HCT116 (cell line): ENCODE measurements at regions not wholly inside any gene's neighbourhood (a gene's known extent, or its start where the extent isn't known, plus 50 kb on each side); places are given as distances from the start of the nearest gene placed in this dataset.

ENCODE experiments used
- ATF3 ChIP-seq: IDR thresholded peaks from 2 replicates; pipeline ENCODE4 v1.6.1; 2012
- CTCF ChIP-seq, 3 experiments: fragments of 200-600 bp in 1 of 3; sonication (generic) in 1 of 3; IDR thresholded peaks in 2 of 3; conservative IDR thresholded peaks in 1 of 3; 2 replicates each; pipeline ENCODE4 v1.5.1; 2012 to 2017; ENCODE audit warnings: low read depth in 2 of 3, low read length in 2 of 3, antibody characterized with exemption in 1 of 3, borderline replicate concordance in 1 of 3, control low read depth in 1 of 3, mild to moderate bottlenecking in 1 of 3, mixed read lengths in 1 of 3, mixed run types in 1 of 3, moderate library complexity in 1 of 3; ENCODE audit not compliant: insufficient read depth in 1 of 3
- EGR1 ChIP-seq: IDR thresholded peaks from 2 replicates; pipeline ENCODE4 v1.6.1; 2012; ENCODE audit warnings: low read depth
- EZH2 ChIP-seq: fragments of 200-600 bp; sonication (generic); IDR thresholded peaks from 2 replicates; pipeline ENCODE4 v1.6.1; 2017; ENCODE audit warnings: antibody characterized with exemption, mixed run types
- EZH2phosphoT487 ChIP-seq: fragments of 200-600 bp; IDR thresholded peaks from 2 replicates; pipeline ENCODE4 v1.6.1; 2018; ENCODE audit warnings: antibody characterized with exemption, borderline replicate concordance
- FOSL1 ChIP-seq: IDR thresholded peaks from 2 replicates; pipeline ENCODE4 v1.6.1; 2012; ENCODE audit warnings: low read depth
- POLR2A ChIP-seq: IDR thresholded peaks from 2 replicates; pipeline ENCODE4 v1.7.0; 2011; ENCODE audit warnings: borderline replicate concordance; ENCODE audit not compliant: insufficient read depth, insufficient read length; ENCODE audit errors: extremely low read depth
- POLR2AphosphoS5 ChIP-seq: IDR thresholded peaks from 2 replicates; pipeline ENCODE4 v1.6.1; 2011; ENCODE audit warnings: mild to moderate bottlenecking, low read depth, low read length, moderate library complexity
- RAD21 ChIP-seq: IDR thresholded peaks from 2 replicates; pipeline ENCODE4 v1.6.1; 2012; ENCODE audit warnings: low read depth, mild to moderate bottlenecking
- REST ChIP-seq: IDR thresholded peaks from 2 replicates; pipeline ENCODE4 v1.6.1; 2012; ENCODE audit warnings: low read depth
- SIN3A ChIP-seq: IDR thresholded peaks from 2 replicates; pipeline ENCODE4 v1.6.1; 2012; ENCODE audit warnings: low read depth
- YY1 ChIP-seq: IDR thresholded peaks from 2 replicates; pipeline ENCODE4 v1.6.1; 2011; ENCODE audit warnings: low read length, low read depth, moderate library complexity, mild to moderate bottlenecking; ENCODE audit not compliant: insufficient replicate concordance; ENCODE audit errors: extremely low read depth
- ZFX ChIP-seq: fragments of 450-650 bp; IDR thresholded peaks from 2 replicates; pipeline ENCODE4 v1.6.1; 2017
- TF ChIP-seq, protein P1 (sequence below): IDR thresholded peaks from 2 replicates; pipeline ENCODE4 v1.6.1; 2012

DNA sequence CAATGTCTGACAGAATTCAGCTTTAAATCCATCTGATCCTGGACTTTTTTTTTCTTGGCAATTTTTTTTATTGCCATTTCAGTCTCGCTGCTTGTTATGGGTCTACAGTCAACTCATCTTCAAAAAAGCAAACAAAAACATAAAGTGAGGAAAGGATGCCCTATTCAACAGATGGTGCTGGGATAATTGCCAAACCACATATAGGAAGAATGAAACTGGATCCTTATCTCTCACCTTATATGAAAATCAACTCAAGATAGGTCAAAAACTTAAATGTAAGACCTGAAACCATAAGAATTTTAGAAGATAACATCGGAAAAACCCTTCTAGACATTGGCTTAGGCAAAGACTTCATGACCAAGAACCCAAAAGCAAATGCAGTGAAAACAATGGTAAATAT lies 389.1 kb upstream of the ST8SIA4 start:
- no peak for TF ChIP-seq EZH2phosphoT487
- TF ChIP-seq CTCF (IDR thresholded peaks at IDR 0.05 in 2 of 3, conservative IDR thresholded peaks at IDR 0.05 in 1 of 3; ENCODE audit: borderline replicate concordance in 1 of 3, insufficient read depth in 1 of 3, low read depth in 2 of 3, low read length in 2 of 3): no peak
- TF ChIP-seq POLR2A: no peak
- no peak for TF ChIP-seq REST
- no peak for TF ChIP-seq YY1
- no peak for TF ChIP-seq FOSL1
- no peak for TF ChIP-seq EGR1
- TF ChIP-seq ZFX: no peak
- TF ChIP-seq POLR2AphosphoS5: no peak
- no peak for TF ChIP-seq SIN3A
- TF ChIP-seq, protein P1, sequence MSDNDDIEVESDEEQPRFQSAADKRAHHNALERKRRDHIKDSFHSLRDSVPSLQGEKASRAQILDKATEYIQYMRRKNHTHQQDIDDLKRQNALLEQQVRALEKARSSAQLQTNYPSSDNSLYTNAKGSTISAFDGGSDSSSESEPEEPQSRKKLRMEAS: no peak
- TF ChIP-seq ATF3: no peak
- no peak for TF ChIP-seq RAD21
- TF ChIP-seq EZH2: no peak
